H1 (cell line): ENCODE measurements at regions not wholly inside any gene's neighbourhood (a gene's known extent, or its start where the extent isn't known, plus 50 kb on each side); places are given as distances from the start of the nearest gene placed in this dataset.

Experiments used
- TF ChIP-seq, protein P1 (sequence below): fragments of 300-600 bp; sonication (generic); IDR thresholded peaks from 2 replicates; pipeline ENCODE4 v1.7.1; 2012; ENCODE audit warnings: low read length, moderate library complexity, mild to moderate bottlenecking, inconsistent platforms; ENCODE audit not compliant: insufficient replicate concordance

DNA sequence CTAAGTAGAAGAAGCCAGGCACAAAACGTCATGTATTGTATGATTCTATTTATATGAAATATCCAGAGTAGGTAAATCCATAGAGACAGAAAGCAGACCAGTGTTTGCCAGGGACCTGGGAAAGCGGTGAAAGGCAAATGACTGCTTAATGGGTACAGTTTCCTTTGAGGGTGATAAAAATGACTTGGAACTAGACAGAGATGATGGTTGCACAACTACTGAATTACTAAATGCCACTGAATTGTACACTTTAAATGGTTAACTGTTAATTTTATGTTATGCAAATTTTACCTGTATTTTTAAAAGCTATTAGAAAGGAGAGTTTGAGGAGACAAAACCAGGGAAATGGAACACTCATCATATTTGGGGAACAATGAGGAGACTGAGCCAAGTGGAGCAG lies 61.8 kb upstream of the USP47 start (continued):
- TF ChIP-seq, protein P1, sequence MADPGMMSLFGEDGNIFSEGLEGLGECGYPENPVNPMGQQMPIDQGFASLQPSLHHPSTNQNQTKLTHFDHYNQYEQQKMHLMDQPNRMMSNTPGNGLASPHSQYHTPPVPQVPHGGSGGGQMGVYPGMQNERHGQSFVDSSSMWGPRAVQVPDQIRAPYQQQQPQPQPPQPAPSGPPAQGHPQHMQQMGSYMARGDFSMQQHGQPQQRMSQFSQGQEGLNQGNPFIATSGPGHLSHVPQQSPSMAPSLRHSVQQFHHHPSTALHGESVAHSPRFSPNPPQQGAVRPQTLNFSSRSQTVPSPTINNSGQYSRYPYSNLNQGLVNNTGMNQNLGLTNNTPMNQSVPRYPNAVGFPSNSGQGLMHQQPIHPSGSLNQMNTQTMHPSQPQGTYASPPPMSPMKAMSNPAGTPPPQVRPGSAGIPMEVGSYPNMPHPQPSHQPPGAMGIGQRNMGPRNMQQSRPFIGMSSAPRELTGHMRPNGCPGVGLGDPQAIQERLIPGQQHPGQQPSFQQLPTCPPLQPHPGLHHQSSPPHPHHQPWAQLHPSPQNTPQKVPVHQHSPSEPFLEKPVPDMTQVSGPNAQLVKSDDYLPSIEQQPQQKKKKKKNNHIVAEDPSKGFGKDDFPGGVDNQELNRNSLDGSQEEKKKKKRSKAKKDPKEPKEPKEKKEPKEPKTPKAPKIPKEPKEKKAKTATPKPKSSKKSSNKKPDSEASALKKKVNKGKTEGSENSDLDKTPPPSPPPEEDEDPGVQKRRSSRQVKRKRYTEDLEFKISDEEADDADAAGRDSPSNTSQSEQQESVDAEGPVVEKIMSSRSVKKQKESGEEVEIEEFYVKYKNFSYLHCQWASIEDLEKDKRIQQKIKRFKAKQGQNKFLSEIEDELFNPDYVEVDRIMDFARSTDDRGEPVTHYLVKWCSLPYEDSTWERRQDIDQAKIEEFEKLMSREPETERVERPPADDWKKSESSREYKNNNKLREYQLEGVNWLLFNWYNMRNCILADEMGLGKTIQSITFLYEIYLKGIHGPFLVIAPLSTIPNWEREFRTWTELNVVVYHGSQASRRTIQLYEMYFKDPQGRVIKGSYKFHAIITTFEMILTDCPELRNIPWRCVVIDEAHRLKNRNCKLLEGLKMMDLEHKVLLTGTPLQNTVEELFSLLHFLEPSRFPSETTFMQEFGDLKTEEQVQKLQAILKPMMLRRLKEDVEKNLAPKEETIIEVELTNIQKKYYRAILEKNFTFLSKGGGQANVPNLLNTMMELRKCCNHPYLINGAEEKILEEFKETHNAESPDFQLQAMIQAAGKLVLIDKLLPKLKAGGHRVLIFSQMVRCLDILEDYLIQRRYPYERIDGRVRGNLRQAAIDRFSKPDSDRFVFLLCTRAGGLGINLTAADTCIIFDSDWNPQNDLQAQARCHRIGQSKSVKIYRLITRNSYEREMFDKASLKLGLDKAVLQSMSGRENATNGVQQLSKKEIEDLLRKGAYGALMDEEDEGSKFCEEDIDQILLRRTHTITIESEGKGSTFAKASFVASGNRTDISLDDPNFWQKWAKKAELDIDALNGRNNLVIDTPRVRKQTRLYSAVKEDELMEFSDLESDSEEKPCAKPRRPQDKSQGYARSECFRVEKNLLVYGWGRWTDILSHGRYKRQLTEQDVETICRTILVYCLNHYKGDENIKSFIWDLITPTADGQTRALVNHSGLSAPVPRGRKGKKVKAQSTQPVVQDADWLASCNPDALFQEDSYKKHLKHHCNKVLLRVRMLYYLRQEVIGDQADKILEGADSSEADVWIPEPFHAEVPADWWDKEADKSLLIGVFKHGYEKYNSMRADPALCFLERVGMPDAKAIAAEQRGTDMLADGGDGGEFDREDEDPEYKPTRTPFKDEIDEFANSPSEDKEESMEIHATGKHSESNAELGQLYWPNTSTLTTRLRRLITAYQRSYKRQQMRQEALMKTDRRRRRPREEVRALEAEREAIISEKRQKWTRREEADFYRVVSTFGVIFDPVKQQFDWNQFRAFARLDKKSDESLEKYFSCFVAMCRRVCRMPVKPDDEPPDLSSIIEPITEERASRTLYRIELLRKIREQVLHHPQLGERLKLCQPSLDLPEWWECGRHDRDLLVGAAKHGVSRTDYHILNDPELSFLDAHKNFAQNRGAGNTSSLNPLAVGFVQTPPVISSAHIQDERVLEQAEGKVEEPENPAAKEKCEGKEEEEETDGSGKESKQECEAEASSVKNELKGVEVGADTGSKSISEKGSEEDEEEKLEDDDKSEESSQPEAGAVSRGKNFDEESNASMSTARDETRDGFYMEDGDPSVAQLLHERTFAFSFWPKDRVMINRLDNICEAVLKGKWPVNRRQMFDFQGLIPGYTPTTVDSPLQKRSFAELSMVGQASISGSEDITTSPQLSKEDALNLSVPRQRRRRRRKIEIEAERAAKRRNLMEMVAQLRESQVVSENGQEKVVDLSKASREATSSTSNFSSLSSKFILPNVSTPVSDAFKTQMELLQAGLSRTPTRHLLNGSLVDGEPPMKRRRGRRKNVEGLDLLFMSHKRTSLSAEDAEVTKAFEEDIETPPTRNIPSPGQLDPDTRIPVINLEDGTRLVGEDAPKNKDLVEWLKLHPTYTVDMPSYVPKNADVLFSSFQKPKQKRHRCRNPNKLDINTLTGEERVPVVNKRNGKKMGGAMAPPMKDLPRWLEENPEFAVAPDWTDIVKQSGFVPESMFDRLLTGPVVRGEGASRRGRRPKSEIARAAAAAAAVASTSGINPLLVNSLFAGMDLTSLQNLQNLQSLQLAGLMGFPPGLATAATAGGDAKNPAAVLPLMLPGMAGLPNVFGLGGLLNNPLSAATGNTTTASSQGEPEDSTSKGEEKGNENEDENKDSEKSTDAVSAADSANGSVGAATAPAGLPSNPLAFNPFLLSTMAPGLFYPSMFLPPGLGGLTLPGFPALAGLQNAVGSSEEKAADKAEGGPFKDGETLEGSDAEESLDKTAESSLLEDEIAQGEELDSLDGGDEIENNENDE = no peak
